Panc1 (cell line): ENCODE measurements at regions not wholly inside any gene's neighbourhood (a gene's known extent, or its start where the extent isn't known, plus 50 kb on each side); places are given as distances from the start of the nearest gene placed in this dataset.

Experiments used
- ATAC-seq: fragments of 200-7000 bp; cut with Tn5 transposase; 2 replicates; pipeline ENCODE4 v1.9.1; 2020; ENCODE audit warnings: mild to moderate bottlenecking, moderate library complexity
- BruUV-seq: library from RNA; stranded (reverse); fragments of 400-500 nt; replicated peaks from 2 replicates; lab custom pipeline; 2021; lab: Mats Ljungman, UMichigan
- CTCF ChIA-PET: fragments of 300-600 bp; sonication (Branson Sonifier 250); formaldehyde crosslinking; loops from one replicate; lab custom pipeline; 2022; ENCODE audit warnings: antibody characterized with exemption; lab: Charles Lee
- POLR2A ChIA-PET: fragments of 300-600 bp; sonication (Branson Sonifier 250); formaldehyde crosslinking; loops from one replicate; lab custom pipeline; 2022; ENCODE audit warnings: antibody characterized with exemption; lab: Charles Lee
- DNase-seq: peaks from one replicate; pipeline ENCODE4 v3.0.0-alpha.2; 2010; ENCODE audit warnings: low read depth, low spot score
- H3K27ac ChIP-seq: 2 replicates; pipeline ENCODE4 v1.5.1; 2011; ENCODE audit warnings: mild to moderate bottlenecking, low read length, inconsistent platforms
- H3K27me3 ChIP-seq: fragments of 200-500 bp; sonication (Bioruptor generic); 2 replicates; pipeline ENCODE4 v1.6.0; 2014; ENCODE audit warnings: low read length, inconsistent platforms; ENCODE audit not compliant: control insufficient read depth, insufficient read depth
- H3K36me3 ChIP-seq: fragments of 200-500 bp; sonication (Bioruptor generic); 2 replicates; pipeline ENCODE4 v1.5.1; 2014; ENCODE audit warnings: inconsistent platforms, mild to moderate bottlenecking, low read length, moderate library complexity; ENCODE audit not compliant: control insufficient read depth, insufficient read depth
- H3K4me1 ChIP-seq: 2 replicates; pipeline ENCODE4 v1.5.1; 2011; ENCODE audit warnings: inconsistent platforms, mild to moderate bottlenecking, low read length, moderate library complexity; ENCODE audit not compliant: control insufficient read depth, insufficient read depth
- H3K4me3 ChIP-seq, 2 experiments: 2 replicates each; pipeline ENCODE4 v1.5.1; 2011 to 2012; ENCODE audit warnings: low read depth in 2 of 2, low read length in 2 of 2, mild to moderate bottlenecking in 2 of 2, inconsistent platforms in 1 of 2, moderate library complexity in 1 of 2
- H3K9me3 ChIP-seq: fragments of 200-500 bp; sonication (Bioruptor generic); 2 replicates; pipeline ENCODE4 v1.5.1; 2014; ENCODE audit warnings: low read depth, mild to moderate bottlenecking, inconsistent platforms, low read length, moderate library complexity; ENCODE audit not compliant: control insufficient read depth, insufficient read depth
- CTCF ChIP-seq: fragments of 450-650 bp; IDR thresholded peaks from 2 replicates; pipeline ENCODE4 v1.5.1; 2017; ENCODE audit warnings: mild to moderate bottlenecking
- POLR2AphosphoS5 ChIP-seq: IDR thresholded peaks from 2 replicates; pipeline ENCODE4 v1.6.1; 2012; ENCODE audit warnings: mild to moderate bottlenecking, low read depth, low read length, moderate library complexity
- REST ChIP-seq, 2 experiments: IDR thresholded peaks; 2 replicates each; pipeline ENCODE4 v1.6.1; 2011 to 2012; ENCODE audit warnings: low read depth in 2 of 2, control low read depth in 1 of 2, low read length in 1 of 2, mild to moderate bottlenecking in 1 of 2, moderate library complexity in 1 of 2; ENCODE audit not compliant: insufficient read depth in 1 of 2
- SIN3A ChIP-seq: IDR thresholded peaks from 2 replicates; pipeline ENCODE4 v1.6.1; 2012; ENCODE audit warnings: low read depth, mild to moderate bottlenecking, low read length, moderate library complexity, borderline replicate concordance; ENCODE audit not compliant: insufficient read depth
- TCF7L2 ChIP-seq: IDR thresholded peaks from 2 replicates; pipeline ENCODE4 v1.6.1; 2011; ENCODE audit warnings: mild to moderate bottlenecking, low read depth, low read length, inconsistent platforms
- in situ Hi-C: cut with HindIII; loops from 2 replicates; pipeline ENCODE4 v1.10.0; 2016; ENCODE audit warnings: low sequenced_read_pairs, low pct_unique_long_range_greater_than_20kb
- intact Hi-C: fragments of 100-400 bp; cut with micrococcal nuclease; formaldehyde crosslinking; loops from one replicate; pipeline ENCODE4 v1.10.0; 2022; ENCODE audit not compliant: unreplicated experiment

- Histone ChIP-seq H3K4me3 (no peak overlapping the region), H3K27ac (no peak overlapping the region), H3K4me1 (no peaks in the 10 kb centered on the region), H3K27me3 (no peaks in the 10 kb centered on the region), H3K36me3 (no peaks in the 10 kb centered on the region), H3K9me3 (no peaks in the 10 kb centered on the region)
- DNase-seq (no peak), ATAC-seq (no peak)
- ChIA-PET POLR2A (no interaction called here), CTCF (no interaction called here)
- no peak for TF ChIP-seq REST (IDR thresholded peaks at IDR 0.05; ENCODE audit: insufficient read depth in 1 of 2, low read depth in 2 of 2, low read length in 1 of 2)
- TF ChIP-seq SIN3A, result no peak
- no peak for TF ChIP-seq CTCF
- no peak for TF ChIP-seq POLR2AphosphoS5
- TF ChIP-seq TCF7L2, result no peak
- BruUV-seq, result no TSS peak
- intact Hi-C loops (no loop called here), in situ Hi-C loops (no loop called here)
Observed at GRCh38 chr10:89079961-89080360, 89.4 kb downstream of the FAS start.

GRCh38 chr10:89078724-89079672, 88.4 kb downstream of the FAS start:
- Histone ChIP-seq H3K4me1 (no peaks in the 10 kb centered on the region), H3K27ac (no peak overlapping the region), H3K4me3 (no peak overlapping the region), H3K36me3 (no peaks in the 10 kb centered on the region), H3K9me3 (no peaks in the 10 kb centered on the region), H3K27me3 (no peaks in the 10 kb centered on the region)
- no peak for ATAC-seq
- intact Hi-C loops (no loop called here), in situ Hi-C loops (no loop called here)
- no TSS peak for BruUV-seq
- CTCF ChIA-PET, result no interaction called here
- DNase-seq, result no peak
- POLR2A ChIA-PET, result no interaction called here
- TF ChIP-seq TCF7L2 (no peak), SIN3A (no peak), CTCF (no peak), POLR2AphosphoS5 (no peak), REST (IDR thresholded peaks at IDR 0.05; ENCODE audit: insufficient read depth in 1 of 2, low read depth in 2 of 2, low read length in 1 of 2) (no peak)
